Sigmoid colon (tissue), 6 donors: ENCODE measurements at regions not wholly inside any gene's neighbourhood (a gene's known extent, or its start where the extent isn't known, plus 50 kb on each side); places are given as distances from the start of the nearest gene placed in this dataset.

Source experiments
- DNase-seq: peaks from one replicate; pipeline ENCODE4 v3.0.0-alpha.2; 2019
- H3K27ac ChIP-seq, 4 donors: fragments of 200-600 bp; sonication (generic); one replicate each; pipeline ENCODE4 v1.5.1; 2016 to 2019; ENCODE audit warnings: mild to moderate bottlenecking in 1 of 4
- H3K27me3 ChIP-seq, 3 donors: fragments of 200-600 bp; sonication (generic); one replicate each; pipeline ENCODE4 v1.5.1; 2019; ENCODE audit warnings: mild to moderate bottlenecking in 1 of 3
- H3K36me3 ChIP-seq, 4 donors: fragments of 200-600 bp; sonication (generic); one replicate each; pipeline ENCODE4 v1.5.1; 2016 to 2019
- H3K4me1 ChIP-seq, 4 donors: fragments of 200-600 bp; sonication (generic); one replicate each; pipeline ENCODE4 v1.5.1; 2017 to 2019
- H3K4me3 ChIP-seq, 4 donors: fragments of 200-600 bp; sonication (generic); one replicate each; pipeline ENCODE4 v1.5.1; 2017 to 2019; ENCODE audit warnings: mild to moderate bottlenecking in 2 of 4, moderate library complexity in 1 of 4
- H3K9me3 ChIP-seq, 4 donors: fragments of 200-600 bp in 3 of 4; sonication (generic) in 3 of 4; one replicate each; pipeline versions ENCODE4 v1.5.1 to v1.6.1; 2013 to 2019
- EP300 ChIP-seq, 4 donors: sonication (generic); formaldehyde crosslinking; IDR thresholded peaks; one replicate each; pipeline ENCODE4 v1.6.1; 2017; ENCODE audit warnings: antibody characterized with exemption in 4 of 4
- POLR2A ChIP-seq, 2 donors: fragments of 450-650 bp; IDR thresholded peaks; one replicate each; pipeline ENCODE4 v1.6.1; 2016; ENCODE audit warnings: antibody characterized with exemption in 2 of 2, mild to moderate bottlenecking in 2 of 2, moderate library complexity in 2 of 2
- POLR2AphosphoS5 ChIP-seq, 4 donors: sonication (generic); formaldehyde crosslinking; IDR thresholded peaks; one replicate each; pipeline ENCODE4 v1.6.1; 2017; ENCODE audit warnings: antibody characterized with exemption in 4 of 4
- WGBS, 2 donors: extraction: QIAGEN DNeasy Blood & Tissue Kit; methylation state at CpG; one replicate each; pipeline ENCODE4 v1.1.7; 2013; 5-methylcytosine and 5-hydroxymethylcytosine counted together
- intact Hi-C: fragments of 100-400 bp; cut with DNase I; formaldehyde crosslinking; loops from one replicate; pipeline ENCODE4 v1.15.1; 2023
- TF ChIP-seq, protein P1 (sequence below), 4 experiments: fragments of 450-650 bp in 3 of 4; fragments of 200-600 bp in 1 of 4; IDR thresholded peaks; one replicate each; pipeline ENCODE4 v1.5.1; 2016 to 2019; ENCODE audit warnings: antibody characterized with exemption in 4 of 4, mild to moderate bottlenecking in 3 of 4, moderate library complexity in 2 of 4
- donor health status: healthy with polysubstance abuse.
- donor health status: healthy.

DNA sequence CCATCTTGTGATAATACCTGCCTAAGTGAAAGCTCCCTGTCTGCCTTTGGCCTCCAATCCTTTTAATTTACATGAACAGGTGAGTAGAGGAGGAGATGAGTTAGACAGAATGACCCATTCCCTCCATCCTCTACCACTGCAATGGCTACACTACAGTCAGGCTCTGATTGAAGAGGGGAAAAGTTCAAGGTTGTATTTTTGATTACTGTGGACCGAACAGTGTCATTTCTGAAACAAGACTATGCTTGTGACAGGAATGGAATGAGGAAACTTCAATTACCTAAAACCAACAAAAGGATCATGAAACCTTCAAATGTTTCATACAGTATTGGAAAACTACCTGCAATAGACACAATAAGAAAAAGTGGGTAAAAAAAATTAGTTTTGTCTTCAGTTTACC is 85.5 kb upstream of the GBE1 start:
- H3K4me1 ChIP-seq: no peaks in the 10 kb centered on the region
- DNase-seq: no peak
- no peaks in the 10 kb centered on the region for H3K9me3 ChIP-seq
- no peak overlapping the region for H3K27ac ChIP-seq
- H3K4me3 ChIP-seq: no peak overlapping the region
- WGBS, 2 donors: 21 to 75% methylated on average over 1 of the region's 1 CpG
- no peaks in the 10 kb centered on the region for H3K27me3 ChIP-seq
- TF ChIP-seq POLR2AphosphoS5 (IDR thresholded peaks at IDR 0.05) (no peak), POLR2A (IDR thresholded peaks at IDR 0.05) (no peak), EP300 (IDR thresholded peaks at IDR 0.05) (no peak)
- TF ChIP-seq, protein P1, sequence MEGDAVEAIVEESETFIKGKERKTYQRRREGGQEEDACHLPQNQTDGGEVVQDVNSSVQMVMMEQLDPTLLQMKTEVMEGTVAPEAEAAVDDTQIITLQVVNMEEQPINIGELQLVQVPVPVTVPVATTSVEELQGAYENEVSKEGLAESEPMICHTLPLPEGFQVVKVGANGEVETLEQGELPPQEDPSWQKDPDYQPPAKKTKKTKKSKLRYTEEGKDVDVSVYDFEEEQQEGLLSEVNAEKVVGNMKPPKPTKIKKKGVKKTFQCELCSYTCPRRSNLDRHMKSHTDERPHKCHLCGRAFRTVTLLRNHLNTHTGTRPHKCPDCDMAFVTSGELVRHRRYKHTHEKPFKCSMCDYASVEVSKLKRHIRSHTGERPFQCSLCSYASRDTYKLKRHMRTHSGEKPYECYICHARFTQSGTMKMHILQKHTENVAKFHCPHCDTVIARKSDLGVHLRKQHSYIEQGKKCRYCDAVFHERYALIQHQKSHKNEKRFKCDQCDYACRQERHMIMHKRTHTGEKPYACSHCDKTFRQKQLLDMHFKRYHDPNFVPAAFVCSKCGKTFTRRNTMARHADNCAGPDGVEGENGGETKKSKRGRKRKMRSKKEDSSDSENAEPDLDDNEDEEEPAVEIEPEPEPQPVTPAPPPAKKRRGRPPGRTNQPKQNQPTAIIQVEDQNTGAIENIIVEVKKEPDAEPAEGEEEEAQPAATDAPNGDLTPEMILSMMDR (IDR thresholded peaks at IDR 0.05): no peak
- intact Hi-C loops: no loop called here
- H3K36me3 ChIP-seq: no peaks in the 10 kb centered on the region

DNA sequence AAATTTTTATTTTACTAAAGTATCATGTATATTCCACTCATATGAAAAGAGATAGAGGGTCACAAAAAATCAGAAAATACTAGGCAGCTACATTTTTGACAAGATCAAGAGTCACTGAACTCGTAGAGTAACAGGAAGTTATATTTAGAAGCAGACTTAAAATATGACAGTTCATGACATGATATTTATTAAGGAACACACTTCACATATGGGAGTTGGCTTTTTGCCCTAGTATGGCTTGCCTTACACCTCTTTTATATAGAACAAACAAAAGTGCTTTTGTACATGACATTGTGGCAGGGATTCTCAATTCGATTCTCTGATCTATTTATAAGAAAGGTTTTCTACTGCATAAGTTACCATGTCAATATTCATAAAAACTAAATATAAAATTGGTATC is 80.1 kb upstream of the GBE1 start:
- H3K27ac ChIP-seq: no peak overlapping the region
- H3K4me3 ChIP-seq: no peak overlapping the region
- DNase-seq: no peak
- TF ChIP-seq EP300 (IDR thresholded peaks at IDR 0.05) (no peak), POLR2A (IDR thresholded peaks at IDR 0.05) (no peak), POLR2AphosphoS5 (IDR thresholded peaks at IDR 0.05) (no peak)
- TF ChIP-seq, protein P1 (IDR thresholded peaks at IDR 0.05): no peak
- intact Hi-C loops: no loop called here
- no peaks in the 10 kb centered on the region for H3K36me3 ChIP-seq
- H3K4me1 ChIP-seq: peaks cover 0 to 6% (median 0%) of the 10 kb centered on the region in 4 donors
- WGBS, 2 donors: 31 to 45% methylated on average over 2 of the region's 2 CpGs
- no peaks in the 10 kb centered on the region for H3K27me3 ChIP-seq
- no peaks in the 10 kb centered on the region for H3K9me3 ChIP-seq

- intact Hi-C loops: no loop called here
- Histone ChIP-seq H3K9me3 (no peaks in the 10 kb centered on the region), H3K27ac (no peak overlapping the region), H3K27me3 (no peaks in the 10 kb centered on the region), H3K4me3 (no peak overlapping the region), H3K36me3 (no peaks in the 10 kb centered on the region), H3K4me1 (peaks cover 0 to 6% (median 0%) of the 10 kb centered on the region in 4 donors)
- TF ChIP-seq EP300 (IDR thresholded peaks at IDR 0.05): no peak
- TF ChIP-seq, protein P1 (IDR thresholded peaks at IDR 0.05): no peak
- DNase-seq: no peak
- 75 to 82% methylated on average over 4 of the region's 4 CpGs for WGBS, 2 donors
These were observed 78.2 kb upstream of the GBE1 start for GRCh38 chr3:81839504-81840094.

DNA sequence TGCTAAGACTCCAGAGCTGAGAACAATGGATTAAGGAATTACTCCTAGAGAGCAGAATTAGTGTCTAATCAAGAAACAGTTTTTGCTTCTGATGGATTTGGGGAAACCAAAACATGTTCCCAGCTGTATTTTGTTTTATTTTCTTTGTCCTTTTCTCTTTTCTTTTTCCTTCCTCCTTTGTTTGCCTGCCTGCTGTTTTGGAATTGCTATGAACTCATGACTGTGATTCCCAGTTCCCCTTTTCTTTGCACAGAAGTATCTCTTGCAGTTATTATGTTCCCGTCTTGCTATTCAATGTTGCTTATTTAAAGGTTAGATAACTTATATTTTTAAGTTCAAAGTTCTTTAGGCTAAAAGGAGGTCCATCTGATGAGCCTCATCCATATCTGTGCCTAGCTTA is 77.0 kb upstream of the GBE1 start:
- no peaks in the 10 kb centered on the region for H3K9me3 ChIP-seq
- intact Hi-C loops: no loop called here
- no peak for DNase-seq
- no peak for TF ChIP-seq POLR2AphosphoS5 (IDR thresholded peaks at IDR 0.05)
- TF ChIP-seq EP300 (IDR thresholded peaks at IDR 0.05): no peak
- TF ChIP-seq POLR2A (IDR thresholded peaks at IDR 0.05): no peak
- TF ChIP-seq, protein P1 (IDR thresholded peaks at IDR 0.05): no peak
- 51 to 64% methylated on average over 1 of the region's 1 CpG for WGBS, 2 donors
- H3K36me3 ChIP-seq: no peaks in the 10 kb centered on the region
- no peak overlapping the region for H3K4me3 ChIP-seq
- H3K27ac ChIP-seq: no peak overlapping the region
- H3K27me3 ChIP-seq: no peaks in the 10 kb centered on the region
- H3K4me1 ChIP-seq: peaks cover 0 to 6% (median 0%) of the 10 kb centered on the region in 4 donors

DNA sequence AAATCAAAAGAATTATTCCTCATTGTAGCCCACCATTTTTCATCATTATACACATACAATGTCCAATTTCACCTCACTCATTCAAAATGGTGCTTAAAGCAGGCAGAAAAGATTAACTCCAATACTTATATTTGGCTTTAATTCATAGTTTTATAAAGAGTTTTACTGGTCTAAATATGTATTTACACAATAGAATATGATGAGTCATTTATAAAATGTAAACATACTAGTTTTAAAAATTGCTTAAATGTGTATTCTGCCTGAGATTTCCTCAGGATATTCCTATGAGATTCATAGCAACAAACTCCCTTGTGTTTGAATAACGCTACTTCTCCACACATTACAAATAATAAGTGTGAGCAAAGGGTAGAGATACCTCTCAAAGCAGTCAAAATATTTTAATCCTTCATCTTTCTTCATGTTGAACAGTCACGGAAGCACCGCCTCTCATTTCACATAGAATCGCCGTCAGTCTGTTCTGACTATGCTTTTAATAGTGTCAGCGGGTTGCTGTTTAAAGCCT is 75.7 kb upstream of the GBE1 start:
- DNase-seq: no peak
- no peak overlapping the region for H3K27ac ChIP-seq
- WGBS, 2 donors: 91 to 92% methylated on average over 6 of the region's 6 CpGs
- H3K4me3 ChIP-seq: no peak overlapping the region
- H3K9me3 ChIP-seq: no peaks in the 10 kb centered on the region
- H3K36me3 ChIP-seq: no peaks in the 10 kb centered on the region
- TF ChIP-seq POLR2A (IDR thresholded peaks at IDR 0.05) (no peak), EP300 (IDR thresholded peaks at IDR 0.05) (no peak), POLR2AphosphoS5 (IDR thresholded peaks at IDR 0.05) (no peak)
- TF ChIP-seq, protein P1 (IDR thresholded peaks at IDR 0.05): no peak
- intact Hi-C loops: no loop called here
- no peaks in the 10 kb centered on the region for H3K27me3 ChIP-seq
- H3K4me1 ChIP-seq: peaks cover 0 to 6% (median 0%) of the 10 kb centered on the region in 4 donors
